ENCODE measurements at regions not wholly inside any gene's neighbourhood (a gene's known extent, or its start where the extent isn't known, plus 50 kb on each side); places are given as distances from the start of the nearest gene placed in this dataset.

DNA sequence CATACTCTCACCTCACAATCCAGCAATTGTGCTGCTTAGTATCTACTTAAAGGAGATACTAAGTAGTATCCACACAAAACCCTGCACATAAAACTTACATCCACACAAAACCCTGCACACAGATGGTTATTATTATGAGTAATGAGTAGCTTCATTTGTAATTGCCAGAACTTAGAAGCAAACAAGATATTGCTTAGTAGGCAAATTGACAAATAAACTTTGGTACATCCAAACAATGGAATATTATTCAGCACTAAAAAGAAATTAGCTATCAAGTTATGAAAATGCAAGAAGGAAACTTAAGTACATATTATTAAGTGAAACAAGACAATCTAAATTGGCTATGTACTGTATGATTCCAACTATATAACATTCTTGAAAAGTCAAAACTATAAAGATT is 80.6 kb downstream of the NPY2R start:
- no peak for TF ChIP-seq ZEB1 (IDR thresholded peaks at IDR 0.05; ENCODE audit: insufficient replicate concordance, low read depth)
- no peak for TF ChIP-seq NR2F1 (CRISPR knock-in tag; IDR thresholded peaks at IDR 0.05)
- TF ChIP-seq KLF6 (CRISPR knock-in tag; IDR thresholded peaks at IDR 0.05): no peak
- TF ChIP-seq, protein P1, sequence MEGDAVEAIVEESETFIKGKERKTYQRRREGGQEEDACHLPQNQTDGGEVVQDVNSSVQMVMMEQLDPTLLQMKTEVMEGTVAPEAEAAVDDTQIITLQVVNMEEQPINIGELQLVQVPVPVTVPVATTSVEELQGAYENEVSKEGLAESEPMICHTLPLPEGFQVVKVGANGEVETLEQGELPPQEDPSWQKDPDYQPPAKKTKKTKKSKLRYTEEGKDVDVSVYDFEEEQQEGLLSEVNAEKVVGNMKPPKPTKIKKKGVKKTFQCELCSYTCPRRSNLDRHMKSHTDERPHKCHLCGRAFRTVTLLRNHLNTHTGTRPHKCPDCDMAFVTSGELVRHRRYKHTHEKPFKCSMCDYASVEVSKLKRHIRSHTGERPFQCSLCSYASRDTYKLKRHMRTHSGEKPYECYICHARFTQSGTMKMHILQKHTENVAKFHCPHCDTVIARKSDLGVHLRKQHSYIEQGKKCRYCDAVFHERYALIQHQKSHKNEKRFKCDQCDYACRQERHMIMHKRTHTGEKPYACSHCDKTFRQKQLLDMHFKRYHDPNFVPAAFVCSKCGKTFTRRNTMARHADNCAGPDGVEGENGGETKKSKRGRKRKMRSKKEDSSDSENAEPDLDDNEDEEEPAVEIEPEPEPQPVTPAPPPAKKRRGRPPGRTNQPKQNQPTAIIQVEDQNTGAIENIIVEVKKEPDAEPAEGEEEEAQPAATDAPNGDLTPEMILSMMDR (CRISPR knock-in tag; IDR thresholded peaks at IDR 0.05): no peak
- TF ChIP-seq HIVEP1 (CRISPR knock-in tag; IDR thresholded peaks at IDR 0.05): no peak
- TF ChIP-seq EZH2 (conservative IDR thresholded peaks at IDR 0.05; ENCODE audit: low read depth, low read length): no peak
